ENCODE measurements at regions not wholly inside any gene's neighbourhood (a gene's known extent, or its start where the extent isn't known, plus 50 kb on each side); places are given as distances from the start of the nearest gene placed in this dataset.

GRCh38 chr9:13726746-13727145 is 447.3 kb upstream of the MPDZ start:
- no peak for TF ChIP-seq EZH2phosphoT487 (IDR thresholded peaks at IDR 0.05; ENCODE audit: borderline replicate concordance, low read length)
- TF ChIP-seq, protein P1, sequence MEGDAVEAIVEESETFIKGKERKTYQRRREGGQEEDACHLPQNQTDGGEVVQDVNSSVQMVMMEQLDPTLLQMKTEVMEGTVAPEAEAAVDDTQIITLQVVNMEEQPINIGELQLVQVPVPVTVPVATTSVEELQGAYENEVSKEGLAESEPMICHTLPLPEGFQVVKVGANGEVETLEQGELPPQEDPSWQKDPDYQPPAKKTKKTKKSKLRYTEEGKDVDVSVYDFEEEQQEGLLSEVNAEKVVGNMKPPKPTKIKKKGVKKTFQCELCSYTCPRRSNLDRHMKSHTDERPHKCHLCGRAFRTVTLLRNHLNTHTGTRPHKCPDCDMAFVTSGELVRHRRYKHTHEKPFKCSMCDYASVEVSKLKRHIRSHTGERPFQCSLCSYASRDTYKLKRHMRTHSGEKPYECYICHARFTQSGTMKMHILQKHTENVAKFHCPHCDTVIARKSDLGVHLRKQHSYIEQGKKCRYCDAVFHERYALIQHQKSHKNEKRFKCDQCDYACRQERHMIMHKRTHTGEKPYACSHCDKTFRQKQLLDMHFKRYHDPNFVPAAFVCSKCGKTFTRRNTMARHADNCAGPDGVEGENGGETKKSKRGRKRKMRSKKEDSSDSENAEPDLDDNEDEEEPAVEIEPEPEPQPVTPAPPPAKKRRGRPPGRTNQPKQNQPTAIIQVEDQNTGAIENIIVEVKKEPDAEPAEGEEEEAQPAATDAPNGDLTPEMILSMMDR (IDR thresholded peaks at IDR 0.05; ENCODE audit: low read depth, low read length, poor library complexity, severe bottlenecking): no peak

All from DOHH2 (cell line).